K562 (cell line): ENCODE measurements at regions not wholly inside any gene's neighbourhood (a gene's known extent, or its start where the extent isn't known, plus 50 kb on each side); places are given as distances from the start of the nearest gene placed in this dataset.

Experiments
- ATF6 ChIP-seq: sonication (generic); formaldehyde crosslinking; IDR thresholded peaks from 2 replicates; pipeline ENCODE4 v1.4.0; 2020; ENCODE audit warnings: mild to moderate bottlenecking, missing genetic modification reagents
- CREM ChIP-seq: IDR thresholded peaks from 2 replicates; pipeline ENCODE4 v1.6.1; 2014; ENCODE audit warnings: antibody characterized with exemption, low read depth
- CTCF ChIP-seq, 3 experiments: IDR thresholded peaks in 2 of 3; conservative IDR thresholded peaks in 1 of 3; 2 replicates each; pipeline ENCODE4 v1.5.1; 2011 to 2012; ENCODE audit warnings: low read length in 3 of 3, mild to moderate bottlenecking in 3 of 3, control low read depth in 2 of 3, improper control_type of control experiment in 1 of 3, inconsistent platforms in 1 of 3, low read depth in 1 of 3, mixed read lengths in 1 of 3, moderate library complexity in 1 of 3; ENCODE audit not compliant: insufficient read depth in 2 of 3
- E2F3 ChIP-seq: fragments of 250-450 bp; sonication (Bioruptor Pico); IDR thresholded peaks from 2 replicates; pipeline ENCODE4 v1.4.0; 2020; ENCODE audit warnings: mild to moderate bottlenecking
- EGR1 ChIP-seq: fragments of 450-650 bp; conservative IDR thresholded peaks from 2 replicates; pipeline ENCODE4 v1.6.1; 2017; ENCODE audit warnings: mild to moderate bottlenecking
- EZH2 ChIP-seq: IDR thresholded peaks from 2 replicates; pipeline ENCODE4 v1.6.1; 2012; ENCODE audit warnings: low read depth, mild to moderate bottlenecking, inconsistent platforms, low read length, borderline replicate concordance
- FOXM1 ChIP-seq, 2 experiments: fragments of 450-650 bp in 1 of 2; sonication (generic) in 1 of 2; formaldehyde crosslinking in 1 of 2; IDR thresholded peaks; 2 replicates each; pipeline versions ENCODE4 v1.6.1 to v1.9.0; 2017 to 2022; ENCODE audit warnings: low read depth in 2 of 2, mild to moderate bottlenecking in 2 of 2, missing genetic modification reagents in 1 of 2, moderate library complexity in 1 of 2
- GTF2B ChIP-seq: IDR thresholded peaks from 2 replicates; pipeline ENCODE4 v1.6.1; 2011; ENCODE audit not compliant: insufficient read length; ENCODE audit errors: extremely low read depth
- POLR2AphosphoS5 ChIP-seq: IDR thresholded peaks from 2 replicates; pipeline ENCODE4 v1.6.1; 2011; ENCODE audit warnings: mild to moderate bottlenecking, low read depth, low read length, moderate library complexity; ENCODE audit not compliant: control insufficient read depth, insufficient read depth
- ZNF274 ChIP-seq: IDR thresholded peaks from 2 replicates; pipeline ENCODE4 v1.6.1; 2011; ENCODE audit warnings: low read depth, mild to moderate bottlenecking, low read length, moderate library complexity, borderline replicate concordance
- ZSCAN29 ChIP-seq: fragments of 450-650 bp; IDR thresholded peaks from 2 replicates; pipeline ENCODE4 v1.6.1; 2017

GRCh38 chr2:57180042-57180567, 866.5 kb upstream of the VRK2 start:
- TF ChIP-seq E2F3 (CRISPR knock-in tag) = no peak
- no peak for TF ChIP-seq CTCF (IDR thresholded peaks at IDR 0.05 in 2 of 3, conservative IDR thresholded peaks at IDR 0.05 in 1 of 3; ENCODE audit: insufficient read depth in 2 of 3, low read depth in 1 of 3, low read length in 3 of 3)
- no peak for TF ChIP-seq CREM
- TF ChIP-seq ZNF274 = no peak
- no peak for TF ChIP-seq ATF6
- TF ChIP-seq POLR2AphosphoS5 = no peak
- TF ChIP-seq FOXM1 (IDR thresholded peaks at IDR 0.05; ENCODE audit: low read depth) = no peak
- no peak for TF ChIP-seq FOXM1 (CRISPR knock-in tag; IDR thresholded peaks at IDR 0.05; ENCODE audit: low read depth)
- TF ChIP-seq EZH2 = no peak
- no peak for TF ChIP-seq GTF2B
- TF ChIP-seq EGR1 = no peak
- no peak for TF ChIP-seq ZSCAN29
